Right ventricle myocardium superior (tissue), 1 donor: ENCODE measurements at regions not wholly inside any gene's neighbourhood (a gene's known extent, or its start where the extent isn't known, plus 50 kb on each side); places are given as distances from the start of the nearest gene placed in this dataset.
A peak's percentile ranks its signal among the peaks of the same experiment; 100 is the strongest.
"Not testable (repeated sequence)": the region's sequence is repeated elsewhere in the genome, so short reads cannot be mapped to it uniquely, and the experiment has no call there.

ENCODE experiments used
- ATAC-seq: fragments of 200-7000 bp; cut with Tn5 transposase; one replicate; pipeline ENCODE4 v1.9.1; 2020; ENCODE audit warnings: mild to moderate bottlenecking; ENCODE audit not compliant: poor library complexity
- DNase-seq: peaks from one replicate; pipeline ENCODE4 v3.0.0-alpha.2; 2020
- intact Hi-C: fragments of 100-400 bp; cut with DNase I; formaldehyde crosslinking; loops from one replicate; pipeline ENCODE4 v1.11.2; 2022
- donor health status: DM: no; HTN: yes; CAD: no; lungs with severe emphysema.

DNA sequence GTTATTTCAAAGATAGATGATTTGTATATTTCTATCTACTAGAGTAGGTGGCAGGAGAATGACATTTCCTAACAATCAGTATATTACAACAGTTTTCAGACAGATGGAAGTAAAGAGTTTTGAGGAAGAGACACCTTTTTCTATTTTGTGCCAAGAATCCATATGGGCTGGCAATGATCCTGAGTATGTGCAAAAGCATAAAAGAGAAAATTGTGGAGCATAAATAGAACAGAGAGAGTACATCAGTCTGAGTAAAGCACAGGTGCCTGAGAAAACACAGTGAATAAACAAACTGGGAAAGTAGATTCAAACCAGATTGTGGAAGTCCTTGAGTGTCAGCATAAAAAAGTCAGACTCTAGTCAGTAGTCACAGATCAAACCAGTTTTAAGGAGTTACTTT, 96.8 kb upstream of the WDR44 start:
- ATAC-seq, result no peak
- intact Hi-C loops, result no loop called here

DNA sequence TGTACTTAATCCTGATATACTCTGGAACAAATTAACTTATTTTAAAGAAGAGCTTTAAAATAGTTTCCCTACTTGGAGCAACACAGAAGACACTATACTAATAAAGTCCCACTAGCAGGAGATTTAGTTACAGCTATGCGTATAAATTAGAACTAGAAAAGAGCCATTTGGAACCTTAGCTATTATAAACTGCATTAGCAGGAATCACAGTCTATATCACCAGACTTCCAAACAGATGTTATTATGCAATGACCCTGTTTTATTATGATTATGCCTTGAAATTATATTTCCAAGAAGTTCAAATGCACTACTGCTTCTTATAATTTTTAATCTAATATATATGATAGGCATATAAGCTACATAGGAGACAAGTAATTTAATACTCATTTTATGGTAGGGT, 95.5 kb upstream of the WDR44 start:
- intact Hi-C loops, result no loop called here
- DNase-seq (no peak), ATAC-seq (no peak)

More for the DNA sequence above, 96.8 kb upstream of the WDR44 start:
- no peak for DNase-seq

DNA sequence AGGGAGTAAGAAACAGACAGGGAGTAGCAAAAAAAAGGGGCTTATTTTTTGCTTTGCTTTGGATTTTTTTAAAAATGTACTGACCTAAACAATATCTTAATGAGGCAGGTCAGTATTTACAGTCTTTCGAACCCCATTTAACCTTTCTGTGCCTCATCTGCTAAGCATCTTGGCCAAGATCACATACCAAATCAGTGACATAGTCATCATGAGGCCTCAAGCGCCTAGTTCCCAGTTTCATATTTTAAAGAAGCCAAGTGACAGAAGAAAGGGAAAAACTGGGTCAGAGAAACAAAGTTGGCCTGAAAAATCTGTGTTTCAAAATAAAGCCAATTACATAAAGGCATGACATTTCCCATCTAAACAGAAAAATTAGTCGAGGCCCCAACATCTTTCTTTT, 94.6 kb upstream of the WDR44 start:
- DNase-seq, result no peak
- ATAC-seq, result peak; percentile 66
- intact Hi-C loops, result no loop called here

DNA sequence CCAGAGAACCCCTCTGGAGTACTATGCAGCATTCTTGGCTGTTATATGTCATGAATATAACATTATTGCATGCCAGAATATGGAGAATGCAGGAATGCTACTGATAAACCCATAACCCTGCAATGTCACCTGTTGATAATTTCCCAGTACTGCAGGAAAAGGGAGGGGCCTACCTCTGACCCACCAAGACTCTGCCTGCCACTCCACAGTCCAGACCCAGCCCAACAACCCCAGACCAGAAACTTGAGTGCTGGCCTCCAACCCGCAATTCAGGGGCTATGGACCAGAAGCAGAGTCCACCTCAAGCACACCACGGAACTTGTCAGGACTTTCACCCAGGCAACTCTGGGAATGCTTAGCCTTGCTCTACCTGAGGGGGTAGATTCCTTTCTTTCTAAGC, 92.9 kb upstream of the WDR44 start:
- intact Hi-C loops, result no loop called here
- no peak for DNase-seq
- ATAC-seq, result no peak

DNA sequence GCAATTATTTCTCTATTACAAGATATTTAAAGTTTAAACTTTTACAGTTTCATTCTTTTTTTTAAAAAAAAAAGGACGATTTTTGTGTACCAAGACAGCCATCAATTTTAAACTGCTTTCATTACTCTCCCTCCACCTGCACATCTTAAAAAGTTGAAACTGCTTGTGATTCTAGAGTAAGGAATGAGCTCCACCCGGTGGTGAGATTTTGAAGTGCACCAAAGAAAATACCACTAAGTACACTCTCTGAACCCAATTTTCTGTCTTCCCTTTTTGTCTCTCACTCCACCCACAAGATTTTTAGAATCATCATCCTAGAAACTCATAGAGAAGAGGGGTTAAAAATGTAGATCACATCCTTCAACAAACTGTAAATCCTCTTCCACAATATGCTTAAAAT, 91.3 kb upstream of the WDR44 start:
- intact Hi-C loops, result no loop called here
- ATAC-seq (no peak), DNase-seq (no peak)

DNA sequence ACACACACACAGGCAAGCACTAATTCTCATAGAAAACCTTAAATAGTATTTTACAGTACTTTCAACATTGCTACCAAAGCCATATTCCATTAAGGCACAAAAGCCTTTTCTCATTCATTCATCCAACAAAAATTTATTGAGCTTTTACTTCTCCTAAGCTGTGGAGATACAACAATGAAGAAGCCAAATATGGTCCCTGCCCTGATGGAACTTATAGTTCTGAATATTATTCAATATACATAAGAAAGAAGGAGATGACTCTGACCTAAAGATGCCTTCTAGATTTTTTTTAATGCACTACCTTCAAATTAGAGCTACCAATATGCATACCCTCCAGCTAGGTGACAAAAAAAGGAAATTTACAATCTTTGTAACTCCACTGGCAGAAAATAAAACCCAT, 90.0 kb upstream of the WDR44 start:
- intact Hi-C loops, result no loop called here
- ATAC-seq (no peak), DNase-seq (no peak)

DNA sequence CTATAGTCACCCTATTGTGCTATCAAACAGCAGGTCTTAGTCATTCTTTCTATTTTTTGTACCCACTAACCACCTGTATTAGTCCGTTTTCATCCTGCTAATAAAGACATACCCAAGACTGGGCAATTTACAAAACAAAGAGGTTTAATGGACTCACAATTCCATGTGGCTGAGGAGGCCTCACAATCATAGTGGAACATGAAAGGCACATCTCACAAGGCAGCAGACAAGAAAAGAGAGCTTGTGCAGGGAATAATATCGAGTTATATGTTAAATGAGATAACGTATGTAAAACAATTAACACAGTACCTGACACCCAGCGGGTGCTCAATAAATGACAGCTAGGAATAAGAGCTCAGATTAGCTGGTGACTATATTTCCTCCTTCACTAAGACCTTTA, 88.1 kb upstream of the WDR44 start:
- intact Hi-C loops, result no loop called here
- ATAC-seq (no peak), DNase-seq (no peak)

DNA sequence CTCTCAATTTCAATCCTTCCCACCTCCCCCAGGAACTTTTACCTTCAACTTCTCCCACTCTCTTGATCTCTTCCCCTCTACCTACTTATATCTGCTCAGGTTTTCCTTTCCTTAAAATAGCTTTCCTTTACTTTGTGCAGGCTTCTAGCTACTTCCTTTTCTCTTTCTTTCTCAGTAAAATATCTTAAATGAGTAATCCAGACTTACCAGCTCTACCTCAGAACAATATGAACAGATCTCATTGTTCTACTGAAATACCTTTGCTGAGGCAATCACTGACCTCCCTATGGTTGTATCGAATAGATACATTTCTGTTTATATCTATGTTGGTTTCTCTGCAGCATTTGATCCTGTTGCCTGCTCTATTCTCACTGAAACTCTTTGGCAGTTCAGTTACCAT, 86.7 kb upstream of the WDR44 start:
- no peak for DNase-seq
- ATAC-seq, result no peak
- intact Hi-C loops, result no loop called here

DNA sequence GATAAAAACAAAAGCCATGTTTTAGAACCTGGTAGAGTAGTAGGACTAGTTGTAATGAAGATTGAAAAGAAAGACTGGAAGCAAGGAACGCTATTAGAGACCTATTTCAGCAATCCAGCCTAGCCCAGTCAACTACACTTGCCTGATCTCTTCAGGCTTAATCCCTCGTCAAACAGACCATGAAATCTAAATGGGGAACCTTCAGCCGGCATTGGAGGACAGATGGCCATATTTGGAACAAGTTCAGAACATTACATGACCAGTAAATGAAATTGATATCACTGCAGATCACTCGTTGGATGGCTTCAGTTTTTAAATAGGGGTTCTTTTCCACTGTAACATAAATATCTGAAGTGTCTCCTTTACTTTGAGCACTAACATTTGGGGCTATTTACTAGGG, 84.8 kb upstream of the WDR44 start:
- DNase-seq, result no peak
- ATAC-seq, result no peak
- intact Hi-C loops, result no loop called here

DNA sequence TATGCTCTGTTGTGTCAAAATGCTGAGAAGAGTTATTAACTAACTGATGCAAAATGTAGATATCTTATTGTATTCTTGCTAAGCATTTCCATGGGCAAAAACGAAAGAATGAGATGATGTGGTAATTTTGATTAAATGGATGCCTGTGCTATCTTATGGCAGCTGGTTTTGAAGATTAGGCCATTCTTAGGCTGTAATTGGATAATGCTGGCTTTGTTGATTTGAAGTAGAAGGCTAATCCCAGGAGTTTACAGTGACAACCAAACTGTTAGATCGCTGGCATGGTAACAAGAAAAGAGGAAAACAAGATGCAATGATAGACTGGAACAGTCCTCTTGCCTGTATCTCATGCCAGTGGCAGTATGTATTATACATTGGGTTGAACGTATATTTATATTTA, 74.1 kb upstream of the WDR44 start:
- no peak for ATAC-seq
- intact Hi-C loops, result no loop called here

DNA sequence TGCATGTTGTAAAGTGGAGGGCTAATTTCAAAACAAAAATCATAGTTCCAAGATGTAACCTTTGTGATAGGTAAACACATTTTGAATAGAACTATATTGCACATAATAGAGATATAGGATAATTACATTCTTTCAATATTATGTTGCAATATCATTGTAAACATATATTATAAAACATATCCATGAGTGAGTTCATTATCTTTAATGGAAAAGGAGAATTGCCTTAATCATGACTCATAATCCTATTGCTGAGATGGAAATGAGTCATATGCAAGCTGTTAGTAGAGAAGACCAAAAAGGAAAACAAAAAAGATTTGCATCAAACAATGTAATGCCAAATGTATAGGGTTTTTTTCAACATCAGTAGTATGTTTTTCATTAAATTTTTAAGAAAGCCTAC, 73.7 kb upstream of the WDR44 start:
- DNase-seq, result no peak
- intact Hi-C loops, result no loop called here
- ATAC-seq, result no peak

More for the DNA sequence above, 74.1 kb upstream of the WDR44 start:
- no peak for DNase-seq

DNA sequence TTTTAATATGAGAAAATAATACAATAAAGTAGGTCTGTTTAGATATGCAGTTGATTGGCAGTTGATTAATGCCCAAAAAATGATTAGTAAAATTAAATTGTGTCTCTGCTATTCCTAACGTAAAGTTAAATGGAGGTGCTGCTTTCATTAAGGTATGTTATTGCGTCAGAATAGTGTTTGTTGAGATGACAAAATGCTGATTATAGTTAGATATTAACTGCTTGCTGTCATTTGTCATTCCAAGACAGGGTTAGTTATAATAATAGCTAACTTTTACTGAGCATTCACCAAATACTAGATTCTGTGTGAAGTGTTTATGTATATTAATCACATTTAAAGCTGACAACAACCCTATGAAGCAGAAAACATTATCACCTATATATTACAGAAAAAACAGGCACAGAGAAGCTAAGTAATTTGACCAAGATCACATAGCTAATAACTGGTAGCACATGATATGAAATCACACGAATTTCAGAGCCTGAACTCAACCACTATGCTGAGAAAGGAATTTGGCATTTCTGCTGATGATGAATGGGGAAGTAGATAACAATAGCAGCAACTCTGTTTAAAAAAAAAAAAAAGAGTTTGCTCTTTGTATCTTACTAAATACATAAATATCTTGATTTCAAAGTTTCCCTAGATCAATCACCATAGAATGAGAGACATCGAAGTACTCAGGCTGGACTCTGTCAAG, 59.7 kb upstream of the WDR44 start:
- intact Hi-C loops, result no loop called here
- ATAC-seq, result no peak
- no peak for DNase-seq

DNA sequence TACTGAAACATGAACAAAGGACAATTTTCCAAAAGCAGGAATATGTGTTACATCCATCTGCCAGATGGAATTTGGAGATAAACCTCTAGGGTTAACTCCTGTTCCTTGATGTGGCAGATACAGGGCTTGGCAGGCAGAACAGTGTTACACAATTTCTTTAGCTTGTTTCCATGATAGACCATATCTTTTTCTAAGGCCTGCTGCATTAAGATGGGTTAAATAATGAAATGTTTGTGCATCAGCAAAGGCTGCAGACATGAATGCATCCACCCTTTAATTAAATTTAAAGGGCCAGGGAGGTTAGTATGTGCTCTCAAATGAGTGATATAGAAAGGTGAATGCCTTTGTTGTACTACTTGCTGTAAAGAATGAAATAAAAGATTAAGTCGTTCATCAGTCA, 50.1 kb upstream of the WDR44 start:
- ATAC-seq, intact Hi-C loops, DNase-seq: not testable (repeated sequence)
